ENCODE measurements at regions not wholly inside any gene's neighbourhood (a gene's known extent, or its start where the extent isn't known, plus 50 kb on each side); places are given as distances from the start of the nearest gene placed in this dataset.

DNA sequence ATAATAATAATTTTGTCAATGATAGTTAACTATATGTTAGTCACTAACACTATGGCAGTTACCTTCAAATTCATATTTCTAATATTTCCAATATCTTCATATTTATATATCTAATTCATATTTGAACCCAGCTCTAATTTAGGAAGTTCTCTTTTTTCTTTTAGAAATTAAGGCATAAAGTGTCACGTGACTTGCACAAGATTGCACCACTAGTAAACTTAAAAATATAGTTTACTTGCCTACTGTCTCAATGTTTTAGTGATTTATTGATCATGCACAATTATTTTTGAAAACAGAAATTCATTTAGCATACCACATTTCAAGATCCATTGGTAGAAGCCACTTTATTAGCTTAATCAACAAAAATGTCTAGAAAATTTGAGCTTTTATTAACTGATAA, 508.7 kb upstream of the ZNF337 start:
- WGBS (ENCODE audit: insufficient coverage, low coverage, missing lambda C conversion rate) = 0% methylated on average over 1 of the region's 1 CpG
- H3K9me1 ChIP-seq (ENCODE audit: control insufficient read depth, insufficient read depth, low read length) = no peaks in the 10 kb centered on the region
- H3K27me3 ChIP-seq (ENCODE audit: control insufficient read depth in 2 of 2, insufficient read depth in 2 of 2, low read length in 2 of 2) = no peaks in the 10 kb centered on the region
- no peaks in the 10 kb centered on the region for H4K20me1 ChIP-seq (replicated peaks; ENCODE audit: control insufficient read depth, insufficient read depth, low read length)
- no peak overlapping the region for H3K9ac ChIP-seq (ENCODE audit: insufficient read depth in 1 of 2, low read depth in 2 of 2, low read length in 2 of 2)
- intact Hi-C loops (cut with micrococcal nuclease) = no loop called here
- no peaks in the 10 kb centered on the region for H3K9me3 ChIP-seq (replicated peaks; ENCODE audit: control insufficient read depth, insufficient read depth, low read depth, low read length)
- H3K4me3 ChIP-seq = no peak overlapping the region
- no peak overlapping the region for H3K27ac ChIP-seq (ENCODE audit: extremely low read depth, low read depth, low read length)
- BruUV-seq (replicated peaks) = no TSS peak
- no peak for FAIRE-seq
- POLR2A ChIA-PET = interaction anchor here (1.2 kb wide), 1 partner anchor 12 kb away, joined by 3 read pairs; no protein-coding TSS in a partner anchor
- H3K4me1 ChIP-seq (replicated peaks in 1 of 2; ENCODE audit: control insufficient read depth in 2 of 2, insufficient read depth in 2 of 2, low read length in 2 of 2) = no peaks in the 10 kb centered on the region
- H3K4me2 ChIP-seq (ENCODE audit: insufficient read depth, low read length) = no peak overlapping the region
- TF ChIP-seq, protein P1, sequence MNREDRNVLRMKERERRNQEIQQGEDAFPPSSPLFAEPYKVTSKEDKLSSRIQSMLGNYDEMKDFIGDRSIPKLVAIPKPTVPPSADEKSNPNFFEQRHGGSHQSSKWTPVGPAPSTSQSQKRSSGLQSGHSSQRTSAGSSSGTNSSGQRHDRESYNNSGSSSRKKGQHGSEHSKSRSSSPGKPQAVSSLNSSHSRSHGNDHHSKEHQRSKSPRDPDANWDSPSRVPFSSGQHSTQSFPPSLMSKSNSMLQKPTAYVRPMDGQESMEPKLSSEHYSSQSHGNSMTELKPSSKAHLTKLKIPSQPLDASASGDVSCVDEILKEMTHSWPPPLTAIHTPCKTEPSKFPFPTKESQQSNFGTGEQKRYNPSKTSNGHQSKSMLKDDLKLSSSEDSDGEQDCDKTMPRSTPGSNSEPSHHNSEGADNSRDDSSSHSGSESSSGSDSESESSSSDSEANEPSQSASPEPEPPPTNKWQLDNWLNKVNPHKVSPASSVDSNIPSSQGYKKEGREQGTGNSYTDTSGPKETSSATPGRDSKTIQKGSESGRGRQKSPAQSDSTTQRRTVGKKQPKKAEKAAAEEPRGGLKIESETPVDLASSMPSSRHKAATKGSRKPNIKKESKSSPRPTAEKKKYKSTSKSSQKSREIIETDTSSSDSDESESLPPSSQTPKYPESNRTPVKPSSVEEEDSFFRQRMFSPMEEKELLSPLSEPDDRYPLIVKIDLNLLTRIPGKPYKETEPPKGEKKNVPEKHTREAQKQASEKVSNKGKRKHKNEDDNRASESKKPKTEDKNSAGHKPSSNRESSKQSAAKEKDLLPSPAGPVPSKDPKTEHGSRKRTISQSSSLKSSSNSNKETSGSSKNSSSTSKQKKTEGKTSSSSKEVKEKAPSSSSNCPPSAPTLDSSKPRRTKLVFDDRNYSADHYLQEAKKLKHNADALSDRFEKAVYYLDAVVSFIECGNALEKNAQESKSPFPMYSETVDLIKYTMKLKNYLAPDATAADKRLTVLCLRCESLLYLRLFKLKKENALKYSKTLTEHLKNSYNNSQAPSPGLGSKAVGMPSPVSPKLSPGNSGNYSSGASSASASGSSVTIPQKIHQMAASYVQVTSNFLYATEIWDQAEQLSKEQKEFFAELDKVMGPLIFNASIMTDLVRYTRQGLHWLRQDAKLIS (CRISPR knock-in tag; IDR thresholded peaks at IDR 0.05) = no peak
- TF ChIP-seq, protein P2, sequence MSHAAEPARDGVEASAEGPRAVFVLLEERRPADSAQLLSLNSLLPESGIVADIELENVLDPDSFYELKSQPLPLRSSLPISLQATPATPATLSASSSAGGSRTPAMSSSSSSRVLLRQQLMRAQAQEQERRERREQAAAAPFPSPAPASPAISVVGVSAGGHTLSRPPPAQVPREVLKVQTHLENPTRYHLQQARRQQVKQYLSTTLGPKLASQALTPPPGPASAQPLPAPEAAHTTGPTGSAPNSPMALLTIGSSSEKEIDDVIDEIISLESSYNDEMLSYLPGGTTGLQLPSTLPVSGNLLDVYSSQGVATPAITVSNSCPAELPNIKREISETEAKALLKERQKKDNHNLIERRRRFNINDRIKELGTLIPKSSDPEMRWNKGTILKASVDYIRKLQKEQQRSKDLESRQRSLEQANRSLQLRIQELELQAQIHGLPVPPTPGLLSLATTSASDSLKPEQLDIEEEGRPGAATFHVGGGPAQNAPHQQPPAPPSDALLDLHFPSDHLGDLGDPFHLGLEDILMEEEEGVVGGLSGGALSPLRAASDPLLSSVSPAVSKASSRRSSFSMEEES (CRISPR knock-in tag; IDR thresholded peaks at IDR 0.05) = peak; percentile 75
- CTCF ChIA-PET (ENCODE audit: low intra/inter-chr PET ratio) = no interaction called here
- no peak for ATAC-seq
- no peaks in the 10 kb centered on the region for H3K79me2 ChIP-seq (ENCODE audit: control insufficient read depth, insufficient read depth, low read length)
- no peaks in the 10 kb centered on the region for H3K36me3 ChIP-seq (ENCODE audit: control insufficient read depth, insufficient read depth, low read length)
- no peak for DNase-seq (ENCODE audit: extremely low read depth in 1 of 4, low spot score in 3 of 4)
- in situ Hi-C loops (cut with MboI) = no loop called here
- H2AFZ ChIP-seq (ENCODE audit: low read depth, low read length) = no peak overlapping the region
